H1 (cell line): ENCODE measurements at regions not wholly inside any gene's neighbourhood (a gene's known extent, or its start where the extent isn't known, plus 50 kb on each side); places are given as distances from the start of the nearest gene placed in this dataset.

Experiments used
- ATF2 ChIP-seq: IDR thresholded peaks from 2 replicates; pipeline ENCODE4 v1.6.1; 2012; ENCODE audit warnings: low read length, inconsistent platforms
- CREB1 ChIP-seq: IDR thresholded peaks from 2 replicates; pipeline ENCODE4 v1.6.1; 2012; ENCODE audit warnings: inconsistent platforms
- CTBP2 ChIP-seq: IDR thresholded peaks from 2 replicates; pipeline ENCODE4 v1.7.0; 2011; ENCODE audit warnings: borderline replicate concordance, mild to moderate bottlenecking, moderate library complexity, mixed read lengths, low read length; ENCODE audit not compliant: insufficient read depth, insufficient read length
- SP1 ChIP-seq: IDR thresholded peaks from 2 replicates; pipeline ENCODE4 v1.6.1; 2011; ENCODE audit warnings: low read depth, low read length
- SP4 ChIP-seq: IDR thresholded peaks from 2 replicates; pipeline ENCODE4 v1.6.1; 2012; ENCODE audit warnings: low read length, inconsistent platforms
- TBP ChIP-seq: IDR thresholded peaks from 2 replicates; pipeline ENCODE4 v1.6.1; 2011; ENCODE audit warnings: low read depth, low read length, improper control_type of control experiment

- TF ChIP-seq ATF2 (no peak), TBP (no peak), CREB1 (peak; percentile 56; the same call in 1 of the 2 replicates), SP1 (no peak), CTBP2 (no peak), SP4 (no peak)
These were observed 635.4 kb upstream of the ARGLU1 start (continued) for GRCh38 chr13:107203146-107203847.
